GM19467 (cell line): ENCODE measurements at regions not wholly inside any gene's neighbourhood (a gene's known extent, or its start where the extent isn't known, plus 50 kb on each side); places are given as distances from the start of the nearest gene placed in this dataset.

Source experiments
- ATAC-seq: cut with Tn5 transposase; IDR thresholded peaks from one replicate; pipeline ENCODE4 v1.9.1; 2021; ENCODE audit warnings: mild to moderate bottlenecking, moderate library complexity; ENCODE audit not compliant: unreplicated experiment

DNA sequence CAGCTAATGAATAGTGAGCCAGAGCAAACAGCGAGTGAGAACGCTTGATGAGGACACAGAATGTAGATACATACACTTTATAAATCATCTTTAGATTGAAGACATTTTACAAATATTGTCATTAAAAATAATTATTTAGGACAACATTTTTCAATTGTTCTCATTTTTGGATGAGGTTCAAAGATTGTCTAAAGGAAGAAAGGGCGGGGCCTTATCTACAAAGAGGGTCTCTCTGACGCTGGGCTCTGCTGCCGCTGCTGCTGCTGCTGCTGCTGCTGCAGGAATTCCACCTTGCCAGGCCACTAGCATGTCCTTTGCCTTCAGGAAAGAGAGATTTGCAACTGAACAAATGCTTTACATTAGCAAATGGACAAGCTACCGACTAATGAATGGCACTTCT lies 220.7 kb upstream of the TMEM161B start:
- ATAC-seq, result no peak

DNA sequence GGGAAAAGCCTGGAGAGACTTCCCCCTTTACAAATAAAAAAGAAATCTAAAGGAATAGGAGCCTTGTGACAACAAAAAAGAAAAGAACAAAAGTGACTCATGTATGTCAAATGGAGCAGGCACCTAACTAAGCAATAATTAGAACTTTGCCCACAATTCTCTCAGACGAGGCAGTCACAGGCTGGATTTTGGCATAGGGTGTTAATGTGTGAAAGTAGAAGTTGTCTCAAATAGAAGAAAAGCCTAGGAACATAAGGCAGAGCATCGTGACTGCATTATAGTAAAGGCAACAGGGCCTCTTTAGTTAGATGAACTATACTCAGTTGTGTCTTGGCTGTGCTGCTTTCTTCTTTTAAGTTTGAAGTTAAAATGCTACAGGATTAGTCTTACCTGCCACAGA lies 219.9 kb upstream of the TMEM161B start:
- no peak for ATAC-seq

DNA sequence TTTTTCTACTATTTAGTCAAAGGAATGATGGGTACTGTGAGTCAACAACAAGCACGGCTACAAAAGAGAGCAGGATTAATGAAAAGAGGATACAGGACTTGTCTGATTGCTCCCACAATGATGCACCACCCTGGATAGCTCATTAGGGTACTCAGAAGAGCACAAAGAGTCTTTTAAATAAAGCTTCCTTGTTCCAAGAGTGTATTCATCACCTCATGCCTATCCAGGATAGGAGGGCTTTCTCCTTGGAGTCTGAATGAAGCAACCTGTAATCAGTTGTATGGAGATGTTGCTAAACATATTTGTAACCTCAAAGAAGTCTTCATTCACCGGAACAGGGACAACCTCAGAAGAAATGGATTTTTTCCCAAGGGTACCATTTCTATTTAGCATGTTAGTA lies 219.5 kb upstream of the TMEM161B start:
- no peak for ATAC-seq

DNA sequence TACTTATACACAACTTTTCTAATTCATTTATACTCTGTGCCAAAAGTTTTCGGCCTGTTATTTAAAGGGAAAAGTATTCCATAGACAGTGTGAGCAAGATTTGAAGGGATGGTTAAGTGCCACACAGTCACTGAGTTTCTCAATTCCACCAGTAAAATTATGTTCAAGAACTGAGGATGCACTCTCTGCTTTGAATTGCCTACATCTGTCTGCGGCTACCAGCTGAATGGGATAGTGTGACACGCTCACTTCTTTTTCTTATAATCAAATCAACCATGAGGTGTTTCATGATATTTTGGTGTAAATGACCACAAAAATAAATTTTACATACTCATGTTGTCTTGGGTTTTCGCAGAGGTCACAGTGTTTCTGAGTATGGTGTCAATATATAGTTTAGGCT lies 218.4 kb upstream of the TMEM161B start:
- no peak for ATAC-seq

DNA sequence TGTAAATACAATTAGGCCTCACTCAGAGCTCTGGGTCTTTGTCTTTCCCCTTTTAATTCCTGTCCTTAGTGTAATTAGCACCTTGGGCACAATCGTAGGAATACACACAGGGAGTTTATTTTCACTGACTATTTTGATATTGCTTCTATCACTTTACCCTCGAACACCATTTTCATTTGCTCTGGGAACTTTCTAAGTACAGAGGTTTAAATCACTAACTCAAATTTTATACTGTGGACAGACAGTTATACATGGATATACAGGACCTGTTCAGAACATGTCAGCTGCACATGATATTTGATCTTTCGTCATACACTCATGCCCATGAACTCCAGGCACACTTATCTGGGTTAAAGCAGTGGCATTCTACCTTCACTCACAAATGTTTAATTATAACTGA lies 217.8 kb upstream of the TMEM161B start:
- ATAC-seq, result no peak

DNA sequence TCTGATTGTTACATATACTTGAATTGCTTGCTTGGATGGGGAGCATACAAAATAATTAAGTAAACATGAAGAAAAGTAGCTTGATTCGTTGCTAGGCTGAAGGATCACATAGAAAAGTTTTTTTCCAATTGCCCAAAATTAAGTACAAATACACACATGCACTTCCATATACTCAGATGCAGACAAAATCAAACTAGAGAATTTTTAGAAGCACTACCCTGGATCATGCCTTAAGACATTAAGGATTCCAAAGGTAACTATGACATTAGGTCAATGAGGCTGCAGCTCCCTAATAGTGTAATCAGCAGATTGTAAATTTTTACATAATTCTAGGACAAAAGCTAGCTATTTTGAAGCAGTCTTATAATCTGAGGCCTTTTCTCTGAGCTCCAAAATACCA lies 216.9 kb upstream of the TMEM161B start:
- no peak for ATAC-seq

DNA sequence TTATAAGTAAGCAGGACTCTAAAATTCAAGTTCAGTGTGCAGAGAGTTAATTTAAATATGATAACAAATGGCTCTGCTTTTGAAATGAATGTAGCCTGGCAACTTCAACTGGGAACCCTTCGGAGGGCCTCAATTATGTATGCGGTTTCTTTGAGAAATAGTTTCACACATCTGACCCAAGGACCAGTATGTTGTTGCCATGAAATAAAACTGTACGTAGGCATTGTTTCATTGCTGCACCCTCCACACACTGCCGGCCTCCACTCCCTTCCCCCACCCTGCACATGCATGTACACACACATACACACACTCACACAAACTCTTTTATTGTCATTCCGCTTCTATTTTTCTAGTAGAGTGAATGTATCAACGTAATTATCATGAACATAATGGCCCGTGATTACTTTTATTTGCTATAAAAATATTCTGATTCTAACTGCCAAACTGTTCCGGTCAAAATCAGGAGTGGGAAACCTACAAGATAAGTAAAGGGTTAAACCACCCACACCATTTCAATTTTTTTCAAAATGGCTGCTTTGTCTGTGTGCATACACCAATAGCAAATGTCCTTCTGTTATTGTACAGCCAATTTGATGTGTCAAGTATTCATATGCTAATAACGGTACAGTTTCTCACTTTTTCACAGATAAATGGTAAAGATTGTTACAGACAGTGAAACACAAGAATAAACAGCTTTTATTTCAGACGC lies 215.5 kb upstream of the TMEM161B start:
- ATAC-seq, result no peak

DNA sequence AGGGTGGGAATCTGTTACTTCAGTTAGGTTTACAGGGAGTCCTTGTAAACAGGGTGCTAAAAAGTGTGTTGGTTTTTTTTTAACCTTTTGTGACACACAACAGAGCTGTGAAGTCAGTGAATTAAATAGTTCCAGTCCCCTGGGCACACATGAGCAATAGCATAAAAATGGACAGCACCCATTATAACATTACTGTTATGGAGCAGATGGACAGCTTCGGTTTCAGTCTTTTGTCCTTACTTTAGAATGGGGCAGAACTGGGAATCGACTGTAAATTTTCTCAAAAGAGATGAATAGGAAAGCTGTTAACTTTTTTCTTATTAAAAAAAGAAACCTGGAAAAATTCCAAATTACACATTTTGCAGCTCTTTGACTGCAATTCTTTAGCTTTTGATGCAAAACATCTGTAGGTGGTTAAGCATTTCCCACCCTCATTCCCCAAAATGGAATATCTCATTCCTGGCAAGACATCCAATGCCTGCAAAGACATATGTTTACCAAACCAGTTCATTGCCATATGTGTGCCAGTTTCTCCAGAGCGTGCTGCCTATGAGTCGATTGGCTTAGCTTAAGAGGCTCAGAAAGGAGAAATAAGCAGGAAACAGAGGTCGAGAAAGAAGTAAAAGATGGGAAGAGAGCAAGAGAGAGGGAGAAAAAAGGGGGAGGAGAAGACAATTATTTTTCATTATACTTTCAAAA lies 212.3 kb upstream of the TMEM161B start:
- no peak for ATAC-seq

DNA sequence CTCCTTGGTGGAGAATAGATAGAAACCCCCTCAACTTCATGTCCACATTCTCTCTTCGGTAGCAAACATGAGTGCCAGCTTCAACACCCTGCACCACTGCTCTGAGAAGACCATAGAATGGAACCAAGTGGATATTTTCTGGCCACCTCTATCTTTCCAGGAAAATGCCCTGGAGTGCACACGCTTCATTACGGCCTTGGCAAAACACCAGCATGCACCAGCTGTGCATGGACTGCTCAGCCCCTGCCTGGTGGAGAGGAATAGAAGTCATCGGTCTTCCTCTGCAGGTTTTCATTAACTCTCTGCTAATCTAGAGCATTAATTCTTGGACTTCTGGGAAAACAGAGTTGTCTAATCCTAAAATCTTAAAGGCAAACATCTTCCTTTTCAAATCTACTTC lies 211.6 kb upstream of the TMEM161B start:
- no peak for ATAC-seq

DNA sequence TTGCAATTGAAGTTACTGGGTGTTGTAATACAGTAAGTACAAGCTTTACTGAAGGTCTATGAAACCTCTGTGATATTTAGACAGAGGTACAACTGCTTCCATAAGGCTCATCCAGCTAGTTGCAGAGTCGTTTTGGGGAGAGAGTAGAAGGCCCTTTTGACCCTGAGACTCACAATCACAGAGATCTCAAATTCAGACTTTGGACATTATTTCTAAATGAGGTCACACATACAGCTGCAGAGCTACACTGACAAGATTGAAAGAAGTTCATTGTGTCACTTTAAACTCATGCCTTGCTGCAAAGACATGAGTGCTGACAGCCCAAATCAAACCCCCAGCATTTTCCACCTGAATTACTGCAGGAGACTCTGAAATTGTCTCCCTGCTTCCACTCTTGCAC lies 205.9 kb upstream of the TMEM161B start:
- ATAC-seq, result no peak

DNA sequence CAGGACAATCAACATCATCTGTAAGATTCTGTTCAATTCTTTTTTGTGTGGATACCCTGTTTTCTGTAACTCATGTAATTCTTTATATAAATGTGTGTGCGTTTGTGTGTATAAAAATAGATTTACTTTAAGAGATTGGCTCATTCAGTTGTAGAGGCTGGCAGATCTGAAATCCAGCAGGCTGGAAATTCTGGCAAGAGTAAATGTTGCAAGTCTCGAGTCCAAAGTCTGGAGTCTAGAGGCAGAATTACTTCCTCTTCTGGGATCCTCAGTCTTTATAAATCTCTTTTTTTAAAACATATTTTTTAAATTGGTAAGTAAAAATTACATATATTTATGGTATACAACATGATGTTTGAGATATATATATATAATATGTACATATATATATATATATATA lies 202.1 kb upstream of the TMEM161B start:
- ATAC-seq, result no peak

DNA sequence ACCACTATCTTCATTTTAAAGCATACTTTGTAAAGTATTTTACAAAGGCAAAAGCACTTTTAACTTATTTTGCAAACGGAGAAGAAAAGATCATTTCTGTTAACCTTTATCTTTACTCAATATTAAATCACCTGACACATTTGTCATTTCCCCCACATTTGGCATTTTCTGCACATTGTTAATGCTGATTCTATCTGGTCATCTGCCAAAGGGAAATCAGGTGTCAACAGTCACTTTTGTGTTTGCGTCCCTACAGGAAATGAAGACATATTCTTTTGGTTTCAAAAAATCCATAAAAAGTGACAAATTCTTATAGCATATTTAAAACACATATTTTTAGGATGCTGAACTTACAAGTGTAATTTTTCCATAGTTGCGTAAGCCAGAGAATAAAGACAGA lies 191.3 kb upstream of the TMEM161B start:
- no peak for ATAC-seq

DNA sequence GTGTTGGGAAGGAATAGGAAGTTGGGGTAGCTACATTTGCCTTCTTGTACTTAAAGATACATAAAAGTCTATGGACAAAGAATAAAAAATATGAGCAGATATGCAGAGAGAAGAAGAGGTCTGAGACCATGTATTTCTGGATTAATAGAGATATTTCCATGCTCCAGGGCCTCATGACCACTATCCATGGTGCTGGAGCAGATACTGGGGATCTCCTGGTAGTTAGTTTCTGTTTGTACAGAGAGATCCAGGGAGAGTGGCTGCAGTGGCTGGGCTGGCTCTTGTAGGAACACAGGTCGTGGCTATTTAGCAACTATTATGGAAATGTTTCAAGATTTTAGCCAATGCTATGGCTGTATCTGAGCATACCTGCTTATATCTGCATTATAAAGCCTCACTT lies 184.2 kb upstream of the TMEM161B start:
- no peak for ATAC-seq

DNA sequence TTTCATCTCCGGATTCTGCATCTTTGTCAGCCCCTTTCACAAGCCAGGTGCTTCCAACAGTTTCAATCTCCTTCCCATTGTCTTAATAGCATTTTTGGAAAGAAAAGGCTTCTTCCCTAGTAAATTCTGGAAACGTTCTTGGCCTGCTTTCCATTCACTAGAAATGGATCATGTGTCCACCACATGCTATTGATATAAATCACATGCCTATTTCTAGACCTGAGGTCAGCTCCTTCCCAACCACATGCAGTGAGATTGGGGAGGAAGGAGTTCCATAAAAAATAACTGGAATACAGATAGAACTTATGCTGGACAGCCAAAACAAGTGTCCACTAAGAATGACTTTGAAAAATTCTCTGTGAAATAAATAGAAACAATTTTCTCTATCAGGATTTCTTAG lies 181.6 kb upstream of the TMEM161B start:
- no peak for ATAC-seq

DNA sequence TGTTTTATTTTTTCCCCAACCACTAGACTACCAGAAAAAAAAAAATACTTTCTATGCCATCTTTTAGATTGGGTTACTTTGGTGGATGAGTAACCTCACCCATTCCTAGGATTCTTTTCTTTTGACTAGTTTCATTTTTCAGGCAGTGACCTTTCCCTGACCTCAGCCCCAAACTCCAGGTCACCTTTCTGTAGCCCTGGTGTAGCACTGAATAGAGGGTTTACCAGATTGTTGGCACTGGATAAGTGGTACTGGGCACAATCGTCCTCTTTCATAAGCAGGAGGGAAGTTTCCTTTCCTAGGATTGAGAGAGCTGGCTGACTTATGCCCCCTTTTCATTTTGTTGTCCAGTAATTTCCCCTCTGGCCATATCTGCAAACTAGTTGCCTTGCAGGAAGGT lies 169.4 kb upstream of the TMEM161B start:
- no peak for ATAC-seq

DNA sequence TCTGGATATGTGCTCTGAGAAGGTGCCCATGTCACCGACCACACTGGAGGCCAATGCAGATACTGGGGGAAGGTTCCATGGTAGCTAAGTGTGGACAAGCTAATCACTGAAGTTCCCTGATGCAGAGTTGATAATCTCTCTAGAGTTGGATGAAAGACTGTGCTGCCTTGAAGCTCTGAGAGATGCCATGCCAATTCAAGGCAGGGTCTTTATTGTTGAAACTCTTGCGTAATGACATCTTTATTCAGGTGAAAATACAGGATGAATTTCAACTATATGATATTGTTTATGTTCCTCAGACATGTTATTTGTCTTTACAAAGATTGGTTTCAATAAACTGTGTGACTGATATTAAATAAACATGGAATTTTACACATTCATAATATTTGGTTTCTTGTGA lies 167.6 kb upstream of the TMEM161B start:
- ATAC-seq, result no peak

DNA sequence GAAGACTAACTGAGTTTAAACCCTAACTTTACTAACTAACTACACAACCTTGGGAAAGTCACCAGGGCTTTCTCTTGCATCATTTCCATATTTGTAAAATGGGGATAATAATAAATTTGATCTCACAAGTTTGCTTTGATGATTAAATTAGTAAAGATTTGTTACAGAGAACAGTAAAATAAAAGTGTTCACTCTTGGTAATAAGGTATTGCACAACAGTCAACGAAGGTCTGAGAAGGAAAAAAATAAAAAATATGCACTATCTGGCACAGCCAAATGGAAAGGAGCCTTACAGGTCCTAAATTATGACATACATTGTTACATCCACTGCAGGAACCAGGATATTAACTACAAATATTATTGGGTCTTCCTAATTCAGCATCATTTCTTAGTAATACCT lies 160.0 kb upstream of the TMEM161B start:
- ATAC-seq, result no peak

DNA sequence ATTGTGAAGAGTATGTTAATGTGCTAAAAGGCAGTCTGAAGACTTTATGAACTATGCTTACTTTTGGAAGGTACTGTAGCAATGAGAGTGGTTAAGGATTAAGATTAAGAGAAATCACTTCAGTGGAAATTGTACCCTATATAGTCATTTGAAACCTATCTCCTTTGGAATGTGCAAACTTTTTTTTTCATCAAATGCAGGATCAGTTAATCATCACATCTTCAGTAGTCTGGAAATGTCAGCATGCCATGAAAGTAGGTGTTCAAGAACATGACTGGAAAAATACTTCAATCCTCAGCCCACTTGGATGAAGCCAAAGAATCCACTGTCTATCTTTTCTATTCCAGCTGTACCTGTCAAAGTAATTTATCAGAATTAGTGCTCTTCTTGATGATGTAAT lies 157.8 kb upstream of the TMEM161B start:
- no peak for ATAC-seq

DNA sequence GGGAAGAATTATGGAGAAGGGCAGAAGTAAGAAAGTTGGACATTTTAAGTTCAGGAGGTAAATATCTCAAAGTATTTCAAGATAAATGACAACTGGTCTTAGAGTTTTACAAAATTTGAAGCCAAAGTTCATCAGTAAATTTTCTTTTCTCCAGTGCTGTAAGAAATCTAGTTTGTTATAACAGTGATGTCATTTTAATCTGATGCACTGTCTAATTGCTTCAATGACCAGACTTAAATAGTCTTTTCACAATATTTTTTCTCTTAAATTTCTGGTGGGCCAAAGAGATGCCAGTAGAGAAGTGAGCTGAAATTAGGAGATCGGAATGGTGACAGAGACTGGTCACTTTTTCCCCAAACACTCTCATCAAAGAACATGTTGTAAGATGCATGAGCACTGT lies 156.5 kb upstream of the TMEM161B start:
- no peak for ATAC-seq

DNA sequence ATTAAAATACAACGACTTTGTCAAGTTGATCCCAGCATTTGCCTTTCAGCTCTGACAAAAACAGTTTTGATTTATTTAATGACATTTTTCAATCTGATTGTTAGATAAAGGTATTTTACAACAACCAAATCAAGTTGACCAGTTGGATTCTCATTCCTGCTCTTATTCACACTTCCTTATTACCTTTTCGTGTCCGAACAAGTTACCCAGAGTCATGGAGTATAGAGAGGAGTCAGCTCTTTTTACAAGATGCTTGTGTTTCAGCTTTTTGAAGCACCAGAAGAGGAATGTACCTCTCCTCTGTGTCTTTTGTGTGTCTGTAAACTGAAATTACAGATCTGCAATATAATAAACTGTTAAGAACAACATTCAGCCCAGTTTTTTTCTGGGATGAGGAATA lies 151.3 kb upstream of the TMEM161B start:
- no peak for ATAC-seq

DNA sequence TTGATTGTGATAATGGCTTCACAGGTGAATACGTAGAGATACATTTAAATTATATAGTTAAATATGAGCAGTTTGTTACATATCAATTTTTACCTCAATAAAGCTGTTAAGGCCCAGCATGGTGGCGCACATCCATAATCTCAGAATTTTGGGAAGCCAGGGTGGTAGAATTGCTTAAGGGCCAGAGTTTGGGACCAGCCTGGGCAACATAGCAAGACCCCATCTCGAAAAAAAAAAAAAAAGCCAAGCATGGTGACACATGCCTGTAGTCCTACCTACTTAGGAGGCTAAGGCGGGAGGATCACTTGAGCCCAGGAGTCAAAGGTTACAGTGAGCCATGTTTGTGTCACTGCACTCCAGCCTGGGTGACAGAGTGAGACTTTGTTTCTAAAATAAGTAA lies 138.7 kb upstream of the TMEM161B start:
- no peak for ATAC-seq

DNA sequence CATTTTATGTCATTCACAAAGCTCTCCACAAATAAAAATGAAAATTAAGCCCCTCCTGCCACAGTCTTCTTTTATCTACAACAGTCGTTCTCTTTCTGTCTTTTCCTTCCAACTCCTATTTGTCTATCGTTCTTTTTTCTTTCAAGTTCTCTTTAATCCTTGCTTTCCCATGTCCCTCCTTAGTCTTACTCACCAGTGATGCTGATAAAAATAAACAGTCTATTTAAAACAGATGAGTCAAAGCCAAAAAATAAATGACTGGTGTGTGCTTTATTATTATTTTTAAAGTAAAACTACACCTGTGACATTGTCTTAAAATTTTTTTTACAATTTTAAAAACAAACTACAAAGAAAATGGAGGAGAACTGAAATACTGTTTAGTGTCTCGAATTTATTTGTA lies 137.1 kb upstream of the TMEM161B start:
- ATAC-seq, result no peak

DNA sequence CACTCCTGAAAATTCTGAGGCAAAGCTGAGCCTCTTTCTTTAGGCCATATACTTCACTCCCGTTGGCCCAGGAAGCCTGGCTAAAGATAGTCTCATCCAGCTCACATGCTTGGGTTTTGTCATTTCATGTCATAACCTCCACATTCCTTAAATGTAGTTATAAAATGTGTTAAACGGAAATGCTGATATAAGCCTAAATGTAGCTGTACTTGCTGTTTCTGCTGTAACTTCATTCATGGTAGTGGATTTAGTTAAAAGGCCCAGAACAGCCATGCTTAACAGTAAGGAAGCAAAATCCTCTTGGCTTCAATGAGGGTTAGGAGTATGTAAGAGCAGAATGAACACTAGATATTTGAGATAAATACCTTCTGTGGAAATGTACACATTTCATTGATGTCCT lies 135.8 kb upstream of the TMEM161B start:
- no peak for ATAC-seq
